Mammary epithelial cell (primary cell): ENCODE measurements at regions not wholly inside any gene's neighbourhood (a gene's known extent, or its start where the extent isn't known, plus 50 kb on each side); places are given as distances from the start of the nearest gene placed in this dataset.

ENCODE experiments used
- EZH2 ChIP-seq: IDR thresholded peaks from 2 replicates; pipeline ENCODE4 v1.6.1; 2012; ENCODE audit warnings: low read length, inconsistent platforms, borderline replicate concordance
- TF ChIP-seq, protein P1 (sequence below), 2 donors: IDR thresholded peaks in 1 of 2; conservative IDR thresholded peaks in 1 of 2; 2 replicates each; pipeline ENCODE4 v1.5.1; 2011 to 2012; ENCODE audit warnings: inconsistent platforms in 2 of 2, low read length in 2 of 2, mild to moderate bottlenecking in 2 of 2, control low read depth in 1 of 2, low read depth in 1 of 2; ENCODE audit not compliant: insufficient read depth in 1 of 2; ENCODE audit errors: extremely low read depth in 1 of 2

DNA sequence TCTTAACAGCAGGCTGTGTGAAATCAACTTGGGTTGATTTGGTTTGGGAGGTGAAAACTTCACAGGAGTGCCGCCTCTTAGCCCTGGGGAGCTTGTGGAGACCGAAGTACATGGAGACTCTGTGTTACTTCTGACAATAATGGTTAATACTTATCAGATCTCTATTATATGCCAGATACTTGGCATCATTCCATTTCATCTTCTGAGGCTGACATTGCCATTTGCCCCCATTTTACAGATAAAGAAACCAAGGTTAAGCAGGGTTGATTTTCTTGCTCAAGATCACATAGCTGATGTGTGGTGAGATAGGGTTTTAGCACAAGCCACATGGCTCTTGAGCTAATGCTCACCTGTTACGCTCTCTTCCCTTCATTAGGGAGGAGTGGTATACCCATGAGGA is 150.6 kb upstream of the FAM13C start:
- TF ChIP-seq, protein P1, sequence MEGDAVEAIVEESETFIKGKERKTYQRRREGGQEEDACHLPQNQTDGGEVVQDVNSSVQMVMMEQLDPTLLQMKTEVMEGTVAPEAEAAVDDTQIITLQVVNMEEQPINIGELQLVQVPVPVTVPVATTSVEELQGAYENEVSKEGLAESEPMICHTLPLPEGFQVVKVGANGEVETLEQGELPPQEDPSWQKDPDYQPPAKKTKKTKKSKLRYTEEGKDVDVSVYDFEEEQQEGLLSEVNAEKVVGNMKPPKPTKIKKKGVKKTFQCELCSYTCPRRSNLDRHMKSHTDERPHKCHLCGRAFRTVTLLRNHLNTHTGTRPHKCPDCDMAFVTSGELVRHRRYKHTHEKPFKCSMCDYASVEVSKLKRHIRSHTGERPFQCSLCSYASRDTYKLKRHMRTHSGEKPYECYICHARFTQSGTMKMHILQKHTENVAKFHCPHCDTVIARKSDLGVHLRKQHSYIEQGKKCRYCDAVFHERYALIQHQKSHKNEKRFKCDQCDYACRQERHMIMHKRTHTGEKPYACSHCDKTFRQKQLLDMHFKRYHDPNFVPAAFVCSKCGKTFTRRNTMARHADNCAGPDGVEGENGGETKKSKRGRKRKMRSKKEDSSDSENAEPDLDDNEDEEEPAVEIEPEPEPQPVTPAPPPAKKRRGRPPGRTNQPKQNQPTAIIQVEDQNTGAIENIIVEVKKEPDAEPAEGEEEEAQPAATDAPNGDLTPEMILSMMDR (conservative IDR thresholded peaks at IDR 0.05 in 1 of 2, IDR thresholded peaks at IDR 0.05 in 1 of 2; ENCODE audit: extremely low read depth in 1 of 2, insufficient read depth in 1 of 2, low read depth in 1 of 2, low read length in 2 of 2) = no peak
- no peak for TF ChIP-seq EZH2
